ENCODE measurements at regions not wholly inside any gene's neighbourhood (a gene's known extent, or its start where the extent isn't known, plus 50 kb on each side); places are given as distances from the start of the nearest gene placed in this dataset.

DNA sequence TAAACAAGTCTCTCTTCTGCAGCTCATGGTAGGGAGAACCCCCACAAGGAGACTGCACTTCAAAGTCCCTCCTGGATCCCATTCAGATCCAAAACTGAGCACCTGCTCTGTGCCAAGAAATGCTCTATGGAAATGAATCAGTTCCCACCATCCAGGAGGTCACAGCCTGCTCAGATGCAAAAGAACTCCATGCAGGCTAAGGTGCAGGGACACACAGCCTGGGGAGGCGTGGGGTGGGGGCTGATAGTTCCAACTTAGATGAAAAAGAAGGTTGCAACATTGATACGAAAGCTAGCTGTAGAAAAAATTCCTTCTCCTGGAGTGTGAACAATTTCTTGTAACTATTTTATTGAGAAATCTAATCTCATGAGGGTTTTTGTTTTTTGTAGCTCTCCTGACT is 111.0 kb upstream of the TMEM170B start (continued):
- no peak for TF ChIP-seq AKAP8 (CRISPR knock-in tag; IDR thresholded peaks at IDR 0.05)
- TF ChIP-seq REXO4 (CRISPR knock-in tag; IDR thresholded peaks at IDR 0.05; ENCODE audit: borderline replicate concordance) = no peak
- TF ChIP-seq, protein P1, sequence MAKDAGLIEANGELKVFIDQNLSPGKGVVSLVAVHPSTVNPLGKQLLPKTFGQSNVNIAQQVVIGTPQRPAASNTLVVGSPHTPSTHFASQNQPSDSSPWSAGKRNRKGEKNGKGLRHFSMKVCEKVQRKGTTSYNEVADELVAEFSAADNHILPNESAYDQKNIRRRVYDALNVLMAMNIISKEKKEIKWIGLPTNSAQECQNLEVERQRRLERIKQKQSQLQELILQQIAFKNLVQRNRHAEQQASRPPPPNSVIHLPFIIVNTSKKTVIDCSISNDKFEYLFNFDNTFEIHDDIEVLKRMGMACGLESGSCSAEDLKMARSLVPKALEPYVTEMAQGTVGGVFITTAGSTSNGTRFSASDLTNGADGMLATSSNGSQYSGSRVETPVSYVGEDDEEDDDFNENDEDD (CRISPR knock-in tag; IDR thresholded peaks at IDR 0.05; ENCODE audit: borderline replicate concordance) = no peak
- TF ChIP-seq KAT7 (CRISPR knock-in tag; IDR thresholded peaks at IDR 0.05; ENCODE audit: borderline replicate concordance) = no peak
- TF ChIP-seq, protein P2, sequence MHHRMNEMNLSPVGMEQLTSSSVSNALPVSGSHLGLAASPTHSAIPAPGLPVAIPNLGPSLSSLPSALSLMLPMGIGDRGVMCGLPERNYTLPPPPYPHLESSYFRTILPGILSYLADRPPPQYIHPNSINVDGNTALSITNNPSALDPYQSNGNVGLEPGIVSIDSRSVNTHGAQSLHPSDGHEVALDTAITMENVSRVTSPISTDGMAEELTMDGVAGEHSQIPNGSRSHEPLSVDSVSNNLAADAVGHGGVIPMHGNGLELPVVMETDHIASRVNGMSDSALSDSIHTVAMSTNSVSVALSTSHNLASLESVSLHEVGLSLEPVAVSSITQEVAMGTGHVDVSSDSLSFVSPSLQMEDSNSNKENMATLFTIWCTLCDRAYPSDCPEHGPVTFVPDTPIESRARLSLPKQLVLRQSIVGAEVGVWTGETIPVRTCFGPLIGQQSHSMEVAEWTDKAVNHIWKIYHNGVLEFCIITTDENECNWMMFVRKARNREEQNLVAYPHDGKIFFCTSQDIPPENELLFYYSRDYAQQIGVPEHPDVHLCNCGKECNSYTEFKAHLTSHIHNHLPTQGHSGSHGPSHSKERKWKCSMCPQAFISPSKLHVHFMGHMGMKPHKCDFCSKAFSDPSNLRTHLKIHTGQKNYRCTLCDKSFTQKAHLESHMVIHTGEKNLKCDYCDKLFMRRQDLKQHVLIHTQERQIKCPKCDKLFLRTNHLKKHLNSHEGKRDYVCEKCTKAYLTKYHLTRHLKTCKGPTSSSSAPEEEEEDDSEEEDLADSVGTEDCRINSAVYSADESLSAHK (CRISPR knock-in tag; IDR thresholded peaks at IDR 0.05; ENCODE audit: borderline replicate concordance) = no peak
- TF ChIP-seq AGO2 (optimal IDR thresholded peaks at IDR 0.05; ENCODE audit: low read depth, low read length) = no peak
- no peak for TF ChIP-seq DPF2 (CRISPR knock-in tag; IDR thresholded peaks at IDR 0.05; ENCODE audit: borderline replicate concordance, low read depth)
- TF ChIP-seq, protein P3, sequence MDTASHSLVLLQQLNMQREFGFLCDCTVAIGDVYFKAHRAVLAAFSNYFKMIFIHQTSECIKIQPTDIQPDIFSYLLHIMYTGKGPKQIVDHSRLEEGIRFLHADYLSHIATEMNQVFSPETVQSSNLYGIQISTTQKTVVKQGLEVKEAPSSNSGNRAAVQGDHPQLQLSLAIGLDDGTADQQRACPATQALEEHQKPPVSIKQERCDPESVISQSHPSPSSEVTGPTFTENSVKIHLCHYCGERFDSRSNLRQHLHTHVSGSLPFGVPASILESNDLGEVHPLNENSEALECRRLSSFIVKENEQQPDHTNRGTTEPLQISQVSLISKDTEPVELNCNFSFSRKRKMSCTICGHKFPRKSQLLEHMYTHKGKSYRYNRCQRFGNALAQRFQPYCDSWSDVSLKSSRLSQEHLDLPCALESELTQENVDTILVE (CRISPR knock-in tag; IDR thresholded peaks at IDR 0.05) = no peak
- TF ChIP-seq SIN3B (IDR thresholded peaks at IDR 0.05; ENCODE audit: low read length) = no peak
- TF ChIP-seq ARNT (IDR thresholded peaks at IDR 0.05) = no peak
- no peak for TF ChIP-seq GPN1 (CRISPR knock-in tag; IDR thresholded peaks at IDR 0.05; ENCODE audit: borderline replicate concordance)
- TF ChIP-seq, protein P4, sequence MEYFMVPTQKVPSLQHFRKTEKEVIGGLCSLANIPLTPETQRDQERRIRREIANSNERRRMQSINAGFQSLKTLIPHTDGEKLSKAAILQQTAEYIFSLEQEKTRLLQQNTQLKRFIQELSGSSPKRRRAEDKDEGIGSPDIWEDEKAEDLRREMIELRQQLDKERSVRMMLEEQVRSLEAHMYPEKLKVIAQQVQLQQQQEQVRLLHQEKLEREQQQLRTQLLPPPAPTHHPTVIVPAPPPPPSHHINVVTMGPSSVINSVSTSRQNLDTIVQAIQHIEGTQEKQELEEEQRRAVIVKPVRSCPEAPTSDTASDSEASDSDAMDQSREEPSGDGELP (IDR thresholded peaks at IDR 0.05; ENCODE audit: borderline replicate concordance, low read depth) = no peak
- TF ChIP-seq, protein P5, sequence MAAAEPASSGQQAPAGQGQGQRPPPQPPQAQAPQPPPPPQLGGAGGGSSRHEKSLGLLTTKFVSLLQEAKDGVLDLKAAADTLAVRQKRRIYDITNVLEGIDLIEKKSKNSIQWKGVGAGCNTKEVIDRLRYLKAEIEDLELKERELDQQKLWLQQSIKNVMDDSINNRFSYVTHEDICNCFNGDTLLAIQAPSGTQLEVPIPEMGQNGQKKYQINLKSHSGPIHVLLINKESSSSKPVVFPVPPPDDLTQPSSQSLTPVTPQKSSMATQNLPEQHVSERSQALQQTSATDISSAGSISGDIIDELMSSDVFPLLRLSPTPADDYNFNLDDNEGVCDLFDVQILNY (CRISPR knock-in tag; conservative IDR thresholded peaks at IDR 0.05) = no peak

All from HepG2 (cell line).